ENCODE measurements at regions not wholly inside any gene's neighbourhood (a gene's known extent, or its start where the extent isn't known, plus 50 kb on each side); places are given as distances from the start of the nearest gene placed in this dataset.

- H3K4me3 Mint-ChIP-seq: no peak overlapping the region
- no peaks in the 10 kb centered on the region for H4K20me1 ChIP-seq (replicated peaks; ENCODE audit: insufficient read depth)
- DNase-seq (ENCODE audit: low spot score) (no peak), ATAC-seq (no peak)
- H3K4me1 ChIP-seq (ENCODE audit: insufficient read depth): no peaks in the 10 kb centered on the region
- H3K27ac Mint-ChIP-seq: no peak overlapping the region
- TF ChIP-seq EZH2 (IDR thresholded peaks at IDR 0.05; ENCODE audit: low read depth, unreplicated experiment): no peak
- TF ChIP-seq NANOG (IDR thresholded peaks at IDR 0.05; ENCODE audit: borderline replicate concordance): no peak
- no peaks in the 10 kb centered on the region for H3K27me3 ChIP-seq (ENCODE audit: insufficient read depth)
- peaks cover 8% of the 10 kb centered on the region for H3K4me1 Mint-ChIP-seq
- H3K9me2 ChIP-seq (ENCODE audit: insufficient read depth): peaks cover 11% of the 10 kb centered on the region; the same call in 1 of the 2 replicates
- no peak overlapping the region for H2AFZ ChIP-seq
- H3K9me3 Mint-ChIP-seq: no peaks in the 10 kb centered on the region
- no peaks in the 10 kb centered on the region for H3F3A ChIP-seq (replicated peaks; ENCODE audit: low read depth)
- H3K79me2 ChIP-seq (replicated peaks; ENCODE audit: insufficient read depth): no peaks in the 10 kb centered on the region
- H3K36me3 Mint-ChIP-seq (ENCODE audit: low read depth): no peaks in the 10 kb centered on the region
- no peak overlapping the region for H3K4me3 ChIP-seq
- no peaks in the 10 kb centered on the region for H3K36me3 ChIP-seq (ENCODE audit: insufficient read depth)
- no peak overlapping the region for H3K27ac ChIP-seq (ENCODE audit: low read depth)
- no peak overlapping the region for H3K4me2 ChIP-seq
- H3K27me3 Mint-ChIP-seq (ENCODE audit: insufficient read depth, low read depth, poor library complexity): peaks cover 9% of the 10 kb centered on the region
Measured at GRCh38 chr16:55136356-55137150, 187.4 kb upstream of the IRX6 start.

- H3K27me3 ChIP-seq (ENCODE audit: insufficient read depth): no peaks in the 10 kb centered on the region
- no peak overlapping the region for H3K4me3 Mint-ChIP-seq
- no peak overlapping the region for H3K27ac ChIP-seq (ENCODE audit: low read depth)
- no peaks in the 10 kb centered on the region for H3K36me3 Mint-ChIP-seq (ENCODE audit: low read depth)
- DNase-seq (ENCODE audit: low spot score) (no peak), ATAC-seq (no peak)
- H3K4me2 ChIP-seq: no peak overlapping the region
- no peaks in the 10 kb centered on the region for H3F3A ChIP-seq (replicated peaks; ENCODE audit: low read depth)
- H2AFZ ChIP-seq: no peak overlapping the region
- no peaks in the 10 kb centered on the region for H3K79me2 ChIP-seq (replicated peaks; ENCODE audit: insufficient read depth)
- H3K27ac Mint-ChIP-seq: no peak overlapping the region
- H3K36me3 ChIP-seq (ENCODE audit: insufficient read depth): no peaks in the 10 kb centered on the region
- H3K4me3 ChIP-seq: no peak overlapping the region
- no peaks in the 10 kb centered on the region for H3K4me1 ChIP-seq (ENCODE audit: insufficient read depth)
- H3K27me3 Mint-ChIP-seq (ENCODE audit: insufficient read depth, low read depth, poor library complexity): peaks cover 6% of the 10 kb centered on the region
- H4K20me1 ChIP-seq (replicated peaks; ENCODE audit: insufficient read depth): no peaks in the 10 kb centered on the region
- TF ChIP-seq EZH2phosphoT487 (IDR thresholded peaks at IDR 0.05; ENCODE audit: unreplicated experiment): no peak
- TF ChIP-seq REST (IDR thresholded peaks at IDR 0.05; ENCODE audit: unreplicated experiment): no peak
- no peak for TF ChIP-seq ZNF331 (CRISPR knock-in tag; IDR thresholded peaks at IDR 0.05; ENCODE audit: low read depth)
- TF ChIP-seq ZNF114 (CRISPR knock-in tag; IDR thresholded peaks at IDR 0.05): no peak
- no peak for TF ChIP-seq JUNB (IDR thresholded peaks at IDR 0.05; ENCODE audit: unreplicated experiment)
- TF ChIP-seq STAT1 (IDR thresholded peaks at IDR 0.05; ENCODE audit: unreplicated experiment): no peak
- no peaks in the 10 kb centered on the region for H3K9me3 Mint-ChIP-seq
- peaks cover 15% of the 10 kb centered on the region for H3K9me2 ChIP-seq (ENCODE audit: insufficient read depth)
- peaks cover 14% of the 10 kb centered on the region for H3K4me1 Mint-ChIP-seq
Measured at GRCh38 chr16:55138298-55138697, 185.7 kb upstream of the IRX6 start.
